ENCODE measurements at regions not wholly inside any gene's neighbourhood (a gene's known extent, or its start where the extent isn't known, plus 50 kb on each side); places are given as distances from the start of the nearest gene placed in this dataset.

GRCh38 chr2:226050822-226051221 lies 651.3 kb downstream of the NYAP2 start:
- ATAC-seq (no peak), DNase-seq (no peak)
- TF ChIP-seq CTCF (IDR thresholded peaks at IDR 0.05) = no peak
- Histone ChIP-seq H3K27me3 (ENCODE audit: low read depth) (no peaks in the 10 kb centered on the region), H3K27ac (no peak overlapping the region), H3K4me3 (no peak overlapping the region), H3K36me3 (no peaks in the 10 kb centered on the region), H3K9me3 (no peaks in the 10 kb centered on the region), H3K4me1 (peaks cover 5% of the 10 kb centered on the region)
- intact Hi-C loops (cut with DNase I) = no loop called here

- TF ChIP-seq CTCF (IDR thresholded peaks at IDR 0.05) = no peak
- intact Hi-C loops (cut with DNase I) = no loop called here
- DNase-seq = no peak
- Histone ChIP-seq H3K4me1 (peaks cover 5% of the 10 kb centered on the region), H3K36me3 (no peaks in the 10 kb centered on the region), H3K27ac (no peak overlapping the region), H3K27me3 (ENCODE audit: low read depth) (no peaks in the 10 kb centered on the region), H3K9me3 (no peaks in the 10 kb centered on the region), H3K4me3 (no peak overlapping the region)
- ATAC-seq = peak; percentile 53 to 70
Observed at GRCh38 chr2:226048611-226049010, 649.1 kb downstream of the NYAP2 start.

DNA sequence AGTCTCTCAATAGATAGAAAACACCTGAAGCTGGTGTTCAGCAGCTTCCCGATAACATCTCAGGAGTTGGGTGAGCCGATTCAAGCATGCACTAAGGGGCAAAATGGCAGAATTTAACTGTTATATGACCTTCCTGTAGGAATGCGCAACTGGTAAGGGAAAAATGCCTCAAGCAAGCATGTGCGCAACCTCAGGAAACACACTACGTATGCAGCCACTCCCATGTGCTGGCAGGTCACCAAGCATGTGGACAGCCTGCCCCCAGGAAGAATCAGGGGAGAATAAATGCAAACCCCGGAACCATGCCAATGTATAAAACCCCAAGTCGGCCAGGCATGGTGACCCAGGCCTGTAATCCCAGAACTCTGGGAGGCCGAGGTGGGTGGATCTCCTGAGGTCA lies 645.6 kb downstream of the NYAP2 start:
- peaks cover 5% of the 10 kb centered on the region for H3K4me1 ChIP-seq
- intact Hi-C loops (cut with DNase I) = no loop called here
- H3K27ac ChIP-seq = no peak overlapping the region
- TF ChIP-seq CTCF (IDR thresholded peaks at IDR 0.05) = no peak
- no peaks in the 10 kb centered on the region for H3K27me3 ChIP-seq (ENCODE audit: low read depth)
- no peak for DNase-seq
- no peak for ATAC-seq
- H3K4me3 ChIP-seq = no peak overlapping the region
- no peaks in the 10 kb centered on the region for H3K36me3 ChIP-seq
- no peaks in the 10 kb centered on the region for H3K9me3 ChIP-seq

DNA sequence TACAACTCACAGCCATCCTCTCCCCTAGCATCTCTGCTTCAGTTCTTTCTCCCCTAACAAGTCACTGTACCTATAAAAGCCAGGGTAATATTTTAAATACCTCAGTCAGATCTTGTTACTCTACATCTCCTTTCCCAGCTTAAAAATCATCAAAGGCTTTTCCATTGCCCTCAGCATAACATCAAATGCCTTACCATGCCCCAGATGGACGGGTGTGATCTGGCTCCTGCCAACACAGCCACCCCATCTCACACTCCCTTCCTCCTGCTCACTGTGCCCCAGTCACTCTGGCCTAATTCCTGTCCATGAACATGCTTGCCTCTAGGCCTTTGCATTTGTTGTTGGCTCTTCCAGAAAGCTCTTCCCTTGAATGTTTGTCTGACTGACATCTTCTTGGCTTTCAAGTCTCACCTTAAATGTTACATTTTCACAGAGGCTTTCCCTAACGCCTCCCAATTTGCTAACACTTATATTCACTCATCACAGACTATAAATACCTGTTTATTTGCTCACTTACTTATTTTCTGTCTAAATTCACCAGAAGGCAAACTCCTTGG lies 640.9 kb downstream of the NYAP2 start:
- no peak overlapping the region for H3K27ac ChIP-seq
- no peaks in the 10 kb centered on the region for H3K36me3 ChIP-seq
- ATAC-seq (no peak), DNase-seq (no peak)
- no peak overlapping the region for H3K4me3 ChIP-seq
- no peaks in the 10 kb centered on the region for H3K27me3 ChIP-seq (ENCODE audit: low read depth)
- no peaks in the 10 kb centered on the region for H3K4me1 ChIP-seq
- intact Hi-C loops (cut with DNase I) = no loop called here
- no peak for TF ChIP-seq CTCF (IDR thresholded peaks at IDR 0.05)
- no peaks in the 10 kb centered on the region for H3K9me3 ChIP-seq

DNA sequence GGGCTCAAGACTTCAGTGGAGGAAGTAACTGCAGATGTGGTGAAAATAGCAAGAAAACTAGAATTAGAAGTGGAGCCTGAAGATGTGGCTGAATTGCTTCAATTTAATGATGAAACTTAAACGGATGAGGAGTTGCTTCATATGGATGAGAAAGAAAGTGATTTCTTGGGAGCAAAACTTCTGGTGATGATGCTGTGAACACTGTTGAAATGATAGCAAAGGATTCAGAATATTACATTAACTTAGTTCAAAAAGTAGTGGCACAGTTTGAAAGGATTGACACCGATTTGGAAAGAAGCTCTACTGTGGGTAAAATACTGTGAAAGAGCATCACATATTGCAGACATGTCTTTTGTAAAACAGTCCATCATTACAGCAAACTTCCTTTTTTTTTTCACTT lies 638.0 kb downstream of the NYAP2 start:
- no peak overlapping the region for H3K4me3 ChIP-seq
- intact Hi-C loops (cut with DNase I) = no loop called here
- no peak for ATAC-seq

More for the DNA sequence above, 638.0 kb downstream of the NYAP2 start:
- no peaks in the 10 kb centered on the region for H3K9me3 ChIP-seq
- H3K4me1 ChIP-seq = no peaks in the 10 kb centered on the region
- DNase-seq = no peak
- H3K27ac ChIP-seq = no peak overlapping the region
- H3K36me3 ChIP-seq = no peaks in the 10 kb centered on the region
- TF ChIP-seq CTCF (IDR thresholded peaks at IDR 0.05) = no peak
- H3K27me3 ChIP-seq (ENCODE audit: low read depth) = no peaks in the 10 kb centered on the region
